ENCODE measurements at regions not wholly inside any gene's neighbourhood (a gene's known extent, or its start where the extent isn't known, plus 50 kb on each side); places are given as distances from the start of the nearest gene placed in this dataset.
"Not testable (repeated sequence)": the region's sequence is repeated elsewhere in the genome, so short reads cannot be mapped to it uniquely, and the experiment has no call there.

DNA sequence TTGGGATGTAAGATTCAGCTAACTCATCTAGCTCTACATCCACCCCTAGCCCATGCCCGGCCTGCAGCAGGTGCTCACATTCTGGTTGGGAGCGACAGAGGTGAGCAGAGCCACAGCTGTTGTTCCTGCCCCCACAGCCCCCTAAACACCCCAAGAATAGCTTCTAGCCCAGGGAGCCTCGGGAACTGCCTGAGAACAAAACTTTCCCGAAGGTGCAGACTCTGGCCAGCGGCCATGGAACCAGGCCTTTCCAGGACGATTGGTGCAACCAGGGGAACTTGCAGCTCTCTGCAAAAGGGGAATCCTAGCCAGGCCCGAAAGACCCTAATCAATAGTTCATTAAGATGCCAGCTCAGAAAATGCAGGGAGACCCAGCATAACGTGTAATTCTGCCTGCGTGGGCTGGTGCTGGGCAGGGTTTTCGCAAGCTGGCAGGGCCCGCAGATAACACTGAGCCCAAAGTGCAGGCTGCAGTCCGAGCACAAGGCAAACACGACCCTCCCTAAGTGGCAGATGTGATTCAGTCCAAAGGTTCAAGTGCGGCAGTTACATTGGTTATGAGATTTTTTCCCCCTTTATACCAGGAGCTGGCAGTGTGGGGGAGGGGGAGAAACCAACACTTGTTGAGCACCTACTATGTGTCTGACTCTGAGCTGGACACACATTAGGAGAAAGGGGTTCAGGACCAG lies 122.5 kb upstream of the MAP1LC3B2 start:
- POLR2A ChIA-PET, result no interaction called here
- H3K4me3 Mint-ChIP-seq, result no peak overlapping the region

DNA sequence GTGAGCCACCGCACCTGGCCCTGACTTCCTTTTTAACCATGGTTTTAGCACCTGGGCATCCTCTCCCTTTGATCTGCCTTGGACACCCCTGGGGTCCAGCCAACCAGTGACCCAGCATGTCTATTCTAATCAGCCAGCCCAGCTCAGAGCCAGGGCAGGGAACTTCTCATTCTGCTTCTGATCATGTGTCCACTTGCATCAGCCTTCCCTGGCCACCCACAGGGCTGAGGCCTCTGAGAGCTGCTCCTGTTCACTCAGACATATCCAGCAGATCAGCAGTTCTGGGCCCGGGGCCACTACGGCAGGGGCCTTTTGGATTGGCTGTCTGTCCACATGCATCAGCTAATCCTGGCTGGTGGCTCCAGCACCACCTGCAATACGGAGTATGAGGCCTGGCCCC lies 117.9 kb upstream of the MAP1LC3B2 start:
- DNase-seq, result no peak
- no peaks in the 10 kb centered on the region for H3K9me3 Mint-ChIP-seq
- ChIA-PET POLR2A (no interaction called here), CTCF (no interaction called here)
- H3K27me3 Mint-ChIP-seq, result peaks cover 5% of the 10 kb centered on the region
- H3K4me3 Mint-ChIP-seq, result no peak overlapping the region
- H3K36me3 Mint-ChIP-seq (ENCODE audit: low read depth), result no peaks in the 10 kb centered on the region
- no peak overlapping the region for H3K27ac Mint-ChIP-seq
- H3K4me1 Mint-ChIP-seq, result peaks cover 3% of the 10 kb centered on the region

More for the DNA sequence above, 122.5 kb upstream of the MAP1LC3B2 start:
- DNase-seq, result no peak
- Mint-ChIP-seq H3K9me3 (no peaks in the 10 kb centered on the region), H3K36me3 (ENCODE audit: low read depth) (no peaks in the 10 kb centered on the region), H3K4me1 (peaks cover 3% of the 10 kb centered on the region), H3K27me3 (peaks cover 5% of the 10 kb centered on the region), H3K27ac (no peak overlapping the region)
- CTCF ChIA-PET, result interaction anchor here (0.6 kb wide), 1 partner anchor 103 kb away, joined by 3 read pairs; no protein-coding TSS in a partner anchor

DNA sequence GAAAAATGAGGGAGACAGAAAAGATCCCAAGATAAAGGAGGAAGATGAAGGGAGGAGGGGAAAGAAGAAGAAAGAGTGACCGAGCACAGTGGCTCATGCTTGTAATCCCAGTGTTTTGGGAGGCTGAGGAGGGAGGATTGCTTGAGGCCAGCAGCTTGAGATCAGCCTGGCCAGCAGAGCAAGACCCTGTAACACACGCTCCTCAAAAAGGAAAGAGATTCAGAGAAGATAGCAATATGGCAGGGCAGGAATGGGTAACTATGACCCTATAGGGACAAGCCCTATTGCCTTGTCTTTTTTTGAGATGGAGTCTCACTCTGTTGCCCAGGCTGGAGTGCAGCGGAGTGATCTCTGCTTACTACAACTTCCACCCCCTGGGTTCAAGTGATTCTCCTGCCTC lies 116.9 kb upstream of the MAP1LC3B2 start:
- Mint-ChIP-seq H3K4me3 (no peak overlapping the region), H3K27ac (no peak overlapping the region), H3K27me3 (no peaks in the 10 kb centered on the region), H3K36me3 (ENCODE audit: low read depth) (no peaks in the 10 kb centered on the region), H3K4me1 (peaks cover 3% of the 10 kb centered on the region), H3K9me3 (no peaks in the 10 kb centered on the region)
- ChIA-PET POLR2A (no interaction called here), CTCF (no interaction called here)
- DNase-seq, result no peak

DNA sequence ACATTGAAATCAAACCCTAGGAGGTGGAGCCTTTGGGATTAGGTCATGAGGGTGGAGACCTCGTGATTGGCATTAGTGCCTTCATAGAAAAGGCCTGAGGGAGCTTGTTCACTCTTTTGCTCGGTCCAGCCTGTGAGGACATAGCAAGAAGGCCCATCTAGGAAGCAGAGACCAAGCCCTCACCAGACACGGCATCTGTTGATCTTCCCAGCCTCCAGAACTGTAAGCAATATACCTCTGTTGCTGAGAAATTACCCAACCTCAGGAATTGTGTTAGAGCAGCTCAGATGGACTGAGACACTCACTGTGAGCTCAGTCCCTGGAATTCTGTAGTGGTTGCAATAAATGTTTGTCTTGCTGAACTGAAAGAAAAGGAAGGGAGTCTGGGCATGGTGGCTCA lies 116.2 kb upstream of the MAP1LC3B2 start:
- H3K27me3 Mint-ChIP-seq, result no peaks in the 10 kb centered on the region
- DNase-seq, result no peak
- H3K27ac Mint-ChIP-seq, result no peak overlapping the region
- peaks cover 3% of the 10 kb centered on the region for H3K4me1 Mint-ChIP-seq
- no peaks in the 10 kb centered on the region for H3K9me3 Mint-ChIP-seq
- no peak overlapping the region for H3K4me3 Mint-ChIP-seq
- no peaks in the 10 kb centered on the region for H3K36me3 Mint-ChIP-seq (ENCODE audit: low read depth)
- ChIA-PET POLR2A (no interaction called here), CTCF (interaction anchor here (0.5 kb wide), 1 partner anchor 74 kb away, joined by 5 read pairs; no protein-coding TSS in a partner anchor)

DNA sequence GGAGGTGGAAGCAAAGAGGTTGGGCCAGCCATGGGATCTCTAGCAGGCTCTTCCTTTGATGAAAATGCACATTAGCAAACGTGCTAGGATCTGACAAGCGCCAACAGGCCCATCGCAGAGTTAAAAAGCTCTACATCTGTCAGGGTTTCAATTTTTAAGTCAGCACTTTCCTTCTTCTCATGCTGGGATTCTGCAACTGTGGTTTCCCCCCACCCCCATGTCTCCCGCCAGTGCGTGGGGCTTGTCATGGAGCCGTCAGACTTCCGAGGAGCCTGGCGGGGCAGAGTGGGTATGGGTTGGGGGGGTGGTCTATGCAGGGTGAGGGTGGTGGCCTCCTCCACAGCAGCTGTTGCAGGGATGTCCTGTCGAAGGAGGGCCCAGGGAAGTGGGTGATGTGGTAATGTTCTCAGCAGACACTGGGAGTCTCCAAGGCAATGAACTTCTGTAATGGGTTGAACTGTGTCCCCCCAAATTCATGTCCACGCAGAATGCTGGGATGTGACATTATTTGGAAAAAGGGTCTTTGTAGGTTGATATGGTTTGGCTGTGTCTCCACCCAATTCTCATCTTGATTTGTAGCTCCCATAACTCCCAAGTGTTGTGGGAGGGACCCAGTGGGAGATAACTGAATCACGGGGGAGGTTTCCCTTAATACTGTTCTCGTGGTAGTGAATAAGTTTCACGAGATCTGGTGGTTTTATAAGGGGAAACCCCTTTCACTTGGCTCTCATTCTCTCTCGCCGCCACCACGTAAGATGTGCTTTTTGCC lies 115.2 kb upstream of the MAP1LC3B2 start:
- ChIA-PET POLR2A (no interaction called here), CTCF (no interaction called here)
- Mint-ChIP-seq H3K27me3 (no peaks in the 10 kb centered on the region), H3K36me3 (ENCODE audit: low read depth) (no peaks in the 10 kb centered on the region), H3K27ac (no peak overlapping the region), H3K9me3 (no peaks in the 10 kb centered on the region), H3K4me1 (peaks cover 3% of the 10 kb centered on the region), H3K4me3 (no peak overlapping the region)
- no peak for DNase-seq

DNA sequence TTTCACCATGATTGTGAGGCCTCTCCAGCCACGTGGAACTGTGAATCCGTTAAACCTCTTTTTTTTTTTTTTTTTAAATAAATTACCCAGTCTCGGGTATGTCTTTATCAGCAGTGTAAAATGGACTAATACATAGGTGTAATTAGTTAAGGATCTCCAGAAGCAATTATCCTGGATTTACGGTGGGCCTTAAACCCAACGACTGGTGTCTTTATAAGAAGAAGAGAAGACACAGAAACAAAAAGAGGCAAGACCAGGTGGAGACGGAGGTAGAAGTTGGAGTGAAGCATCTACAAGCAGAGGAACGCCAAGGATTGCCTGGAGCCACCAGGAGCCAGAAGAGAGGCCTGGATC lies 114.6 kb upstream of the MAP1LC3B2 start:
- no peaks in the 10 kb centered on the region for H3K36me3 Mint-ChIP-seq (ENCODE audit: low read depth)
- DNase-seq, result no peak
- POLR2A ChIA-PET, result no interaction called here
- H3K27me3 Mint-ChIP-seq, result no peaks in the 10 kb centered on the region
- no peaks in the 10 kb centered on the region for H3K9me3 Mint-ChIP-seq
- H3K4me3 Mint-ChIP-seq, result no peak overlapping the region
- CTCF ChIA-PET, result no interaction called here
- H3K4me1 Mint-ChIP-seq, result peaks cover 3% of the 10 kb centered on the region
- H3K27ac Mint-ChIP-seq, result no peak overlapping the region

DNA sequence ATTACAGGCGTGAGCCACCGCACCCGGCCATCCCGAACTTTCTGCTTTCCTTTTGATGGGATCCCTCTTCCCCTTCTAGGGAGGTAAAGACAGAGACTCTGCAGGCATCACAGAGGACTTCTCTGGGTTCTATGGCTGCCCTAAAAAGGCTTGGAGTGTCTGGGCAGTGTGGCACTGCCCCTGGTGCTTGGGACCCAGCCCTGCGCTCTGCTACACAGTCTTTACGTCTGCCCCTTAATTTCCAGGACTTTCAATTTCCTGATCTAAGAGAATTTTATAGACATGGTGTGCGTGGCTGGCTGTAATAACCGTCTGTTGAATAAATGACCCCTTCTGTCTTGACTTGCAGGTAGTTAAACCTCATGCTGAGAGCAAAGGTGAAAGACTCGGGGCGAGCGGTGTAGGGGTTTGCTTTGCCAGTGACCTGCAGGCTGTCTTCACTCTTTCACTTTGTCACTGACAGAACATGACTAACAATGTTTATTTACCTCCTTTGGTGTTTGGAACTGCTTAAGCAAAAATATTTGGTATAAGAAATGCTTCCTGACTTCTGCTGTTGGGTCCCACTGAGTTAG lies 110.9 kb upstream of the MAP1LC3B2 start:
- no peaks in the 10 kb centered on the region for H3K9me3 Mint-ChIP-seq
- no peak overlapping the region for H3K4me3 Mint-ChIP-seq
- no peak overlapping the region for H3K27ac Mint-ChIP-seq

DNA sequence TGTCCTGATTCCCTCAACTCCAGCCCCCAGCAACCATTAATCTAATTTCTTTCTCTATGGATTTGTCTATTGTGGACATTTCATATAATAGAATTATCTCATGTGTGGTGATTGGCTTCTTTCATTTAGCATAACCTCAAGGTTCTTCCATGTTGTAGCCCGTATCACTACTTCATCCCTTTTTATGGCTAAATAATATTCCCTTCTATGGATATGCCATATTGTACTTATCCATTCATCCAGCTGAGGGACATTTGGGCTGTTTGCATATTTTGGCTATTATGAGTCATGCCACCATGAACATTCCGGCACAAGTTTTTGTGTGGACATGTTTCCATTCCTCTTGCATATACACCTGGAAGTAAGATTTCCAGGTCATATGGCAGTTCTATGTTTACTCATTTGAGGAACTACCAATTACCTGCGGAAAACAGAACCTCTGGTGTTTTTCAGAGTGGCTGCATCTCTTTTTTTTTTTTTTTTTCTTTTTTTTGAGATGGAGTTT lies 108.7 kb upstream of the MAP1LC3B2 start:
- CTCF ChIA-PET, result no interaction called here
- H3K27me3 Mint-ChIP-seq, result no peaks in the 10 kb centered on the region
- H3K27ac Mint-ChIP-seq, result no peak overlapping the region
- H3K36me3 Mint-ChIP-seq (ENCODE audit: low read depth), result no peaks in the 10 kb centered on the region
- no peak for DNase-seq
- H3K9me3 Mint-ChIP-seq, result no peaks in the 10 kb centered on the region
- peaks cover 2% of the 10 kb centered on the region for H3K4me1 Mint-ChIP-seq
- H3K4me3 Mint-ChIP-seq, result no peak overlapping the region
- POLR2A ChIA-PET, result no interaction called here

More for the DNA sequence above, 110.9 kb upstream of the MAP1LC3B2 start:
- Mint-ChIP-seq H3K4me1 (peaks cover 4% of the 10 kb centered on the region), H3K36me3 (ENCODE audit: low read depth) (no peaks in the 10 kb centered on the region), H3K27me3 (no peaks in the 10 kb centered on the region)
- no peak for DNase-seq
- CTCF ChIA-PET, result no interaction called here
- POLR2A ChIA-PET, result no interaction called here

DNA sequence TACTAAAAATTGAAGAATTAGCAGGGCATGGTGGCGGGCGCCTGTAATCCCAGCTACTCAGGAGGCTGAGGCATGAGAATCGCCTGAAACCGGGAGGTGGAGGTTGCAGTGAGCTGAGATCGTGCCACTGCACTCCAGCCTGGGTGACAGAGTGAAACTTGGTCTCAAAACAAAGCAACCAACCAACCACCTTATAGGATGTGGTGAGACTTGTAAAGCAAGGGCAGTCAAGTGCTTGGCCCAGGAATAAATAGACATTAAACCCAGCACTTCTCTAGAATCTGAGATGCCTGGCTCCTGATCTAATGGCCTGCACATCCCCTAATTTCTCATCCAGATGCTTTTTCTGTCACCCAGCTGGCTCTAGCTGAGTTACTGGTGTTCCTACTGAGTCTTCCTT lies 106.2 kb upstream of the MAP1LC3B2 start:
- CTCF ChIA-PET, result interaction anchor here (0.6 kb wide), 1 partner anchor 414 kb away, joined by 3 read pairs; no protein-coding TSS in a partner anchor
- H3K27ac Mint-ChIP-seq, result not testable (repeated sequence)

DNA sequence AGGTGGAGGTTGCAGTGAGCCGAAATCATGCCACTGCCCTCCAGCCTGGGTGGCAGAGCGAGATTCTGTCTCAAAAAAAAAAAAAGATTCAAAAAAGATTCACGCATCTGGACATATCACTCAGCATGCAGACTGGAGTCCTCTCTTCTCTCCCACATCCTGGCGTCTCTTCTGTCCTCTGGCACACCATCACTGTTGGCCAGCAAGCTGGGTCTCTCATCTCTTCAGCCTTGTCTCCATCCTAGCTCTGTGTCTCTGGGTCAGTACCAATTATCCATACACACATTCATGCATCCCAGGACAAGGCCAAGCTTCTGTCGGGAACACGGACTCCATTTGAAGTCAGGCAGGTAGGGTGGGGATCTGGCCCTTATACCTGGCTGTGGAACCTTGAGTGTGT lies 105.5 kb upstream of the MAP1LC3B2 start:
- Mint-ChIP-seq H3K36me3 (ENCODE audit: low read depth) (no peaks in the 10 kb centered on the region), H3K27ac (no peak overlapping the region), H3K27me3 (no peaks in the 10 kb centered on the region), H3K9me3 (no peaks in the 10 kb centered on the region), H3K4me1 (peaks cover 2% of the 10 kb centered on the region), H3K4me3 (no peak overlapping the region)
- no peak for DNase-seq
- ChIA-PET CTCF (no interaction called here), POLR2A (no interaction called here)

More for the DNA sequence above, 106.2 kb upstream of the MAP1LC3B2 start:
- H3K27me3 Mint-ChIP-seq; H3K4me1 Mint-ChIP-seq; H3K9me3 Mint-ChIP-seq; DNase-seq; H3K36me3 Mint-ChIP-seq (ENCODE audit: low read depth); H3K4me3 Mint-ChIP-seq; POLR2A ChIA-PET: not testable (repeated sequence)

DNA sequence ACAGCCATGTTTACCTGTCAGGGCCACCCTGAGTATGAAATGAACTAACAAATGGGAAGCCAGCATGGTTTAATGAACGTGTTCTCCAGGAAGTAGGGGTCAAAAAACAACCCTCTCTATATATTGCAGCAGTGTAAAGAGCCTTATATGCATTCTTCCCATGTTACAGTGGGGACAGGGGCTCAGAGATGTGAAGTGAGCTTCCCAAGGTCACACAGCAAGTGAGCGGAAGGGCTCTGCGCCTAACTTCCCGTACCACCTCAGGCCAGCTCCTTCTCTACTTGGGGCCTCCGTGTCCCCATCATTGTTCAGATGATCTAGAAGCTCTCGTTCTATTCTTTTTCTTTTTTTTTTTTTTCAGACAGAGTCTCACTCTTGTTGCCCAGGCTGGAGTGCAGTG lies 105.1 kb upstream of the MAP1LC3B2 start:
- Mint-ChIP-seq H3K4me3 (no peak overlapping the region), H3K4me1 (peaks cover 2% of the 10 kb centered on the region), H3K36me3 (ENCODE audit: low read depth) (no peaks in the 10 kb centered on the region), H3K9me3 (no peaks in the 10 kb centered on the region), H3K27ac (no peak overlapping the region), H3K27me3 (no peaks in the 10 kb centered on the region)
- DNase-seq, result no peak
- ChIA-PET CTCF (no interaction called here), POLR2A (no interaction called here)

DNA sequence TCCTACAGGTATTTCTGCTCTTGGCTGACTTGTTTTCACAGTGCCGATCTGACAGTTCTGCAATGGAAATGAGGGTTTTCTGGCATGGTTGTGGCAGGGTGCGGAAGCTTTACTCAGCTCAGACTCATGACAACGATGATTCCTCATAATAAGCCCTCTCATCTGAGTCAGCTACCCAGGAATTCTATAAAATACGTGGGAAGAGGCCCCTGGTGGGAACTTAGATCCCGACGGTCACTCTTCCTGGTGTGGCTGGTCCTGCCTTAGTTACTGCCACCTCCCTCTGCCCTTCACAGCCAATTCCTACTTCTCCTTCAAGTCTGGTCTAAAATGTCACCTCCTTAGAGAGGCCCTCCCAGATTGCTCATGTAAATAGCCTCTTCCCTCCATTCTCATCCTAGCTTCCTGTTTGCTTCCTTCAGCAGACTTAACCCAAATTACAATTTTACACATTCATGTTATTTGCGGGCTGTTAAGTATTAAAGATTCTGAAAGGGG lies 104.2 kb upstream of the MAP1LC3B2 start:
- DNase-seq, result no peak
- peaks cover 2% of the 10 kb centered on the region for H3K4me1 Mint-ChIP-seq
- no peaks in the 10 kb centered on the region for H3K27me3 Mint-ChIP-seq
- H3K36me3 Mint-ChIP-seq (ENCODE audit: low read depth), result no peaks in the 10 kb centered on the region
- ChIA-PET CTCF (no interaction called here), POLR2A (no interaction called here)
- no peak overlapping the region for H3K27ac Mint-ChIP-seq
- no peak overlapping the region for H3K4me3 Mint-ChIP-seq
- H3K9me3 Mint-ChIP-seq, result no peaks in the 10 kb centered on the region

DNA sequence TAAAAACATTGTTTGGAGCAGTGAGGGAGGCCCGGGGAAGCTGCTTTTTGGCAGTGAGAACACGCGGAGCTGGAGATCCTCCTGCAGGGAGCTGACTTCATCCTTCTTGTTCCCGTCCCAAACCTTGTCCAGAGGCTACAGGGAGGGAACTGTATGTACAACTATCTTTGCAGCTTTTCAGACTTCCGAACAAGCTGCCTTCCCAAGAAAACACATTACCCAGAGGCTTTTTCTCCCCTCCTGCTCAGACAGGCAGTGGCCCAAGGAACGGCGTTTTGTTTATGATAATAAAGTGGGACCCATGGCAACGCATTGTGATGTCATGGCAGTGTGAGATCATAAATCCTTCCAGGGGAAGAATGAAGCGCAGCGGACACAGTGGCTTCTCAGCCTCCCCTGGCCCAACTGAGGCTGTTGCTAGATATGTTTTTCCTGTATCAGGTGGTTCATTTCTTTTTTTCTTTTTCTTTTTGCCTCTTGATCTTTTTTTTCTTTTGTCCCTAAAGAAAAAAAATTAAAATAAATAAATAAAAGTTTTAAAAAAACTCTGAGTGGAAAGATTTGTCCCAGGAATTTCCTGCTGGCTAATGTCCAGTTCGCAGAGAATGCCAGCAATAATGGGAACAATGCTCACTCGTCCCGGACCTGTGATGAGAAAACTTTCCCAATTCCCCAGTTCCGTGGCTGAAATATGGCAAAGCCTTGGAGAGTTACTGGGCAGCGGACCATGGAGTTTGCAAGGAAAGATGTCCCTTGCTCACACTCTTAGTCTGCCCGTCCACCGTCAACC lies 103.4 kb upstream of the MAP1LC3B2 start:
- POLR2A ChIA-PET, result no interaction called here
- no peak for DNase-seq
- CTCF ChIA-PET, result no interaction called here
- H3K4me3 Mint-ChIP-seq, result no peak overlapping the region
- H3K4me1 Mint-ChIP-seq, result peaks cover 2% of the 10 kb centered on the region
- H3K27me3 Mint-ChIP-seq, result no peaks in the 10 kb centered on the region
- H3K36me3 Mint-ChIP-seq (ENCODE audit: low read depth), result no peaks in the 10 kb centered on the region
- no peaks in the 10 kb centered on the region for H3K9me3 Mint-ChIP-seq
- H3K27ac Mint-ChIP-seq, result no peak overlapping the region
